ENCODE measurements at regions not wholly inside any gene's neighbourhood (a gene's known extent, or its start where the extent isn't known, plus 50 kb on each side); places are given as distances from the start of the nearest gene placed in this dataset.
A peak's percentile ranks its signal among the peaks of the same experiment; 100 is the strongest.
"Not testable (repeated sequence)": the region's sequence is repeated elsewhere in the genome, so short reads cannot be mapped to it uniquely, and the experiment has no call there.

- TF ChIP-seq CTCF (conservative IDR thresholded peaks at IDR 0.05; ENCODE audit: low read depth, low read length): no peak
- no peak overlapping the region for H3K4me3 ChIP-seq (ENCODE audit: low read depth, low read length)
- DNase-seq (ENCODE audit: low read depth): no peak
Observed at GRCh38 chr17:59493867-59494266, 71.5 kb upstream of the DHX40 start.

- DNase-seq (ENCODE audit: low read depth): no peak
- no peak for TF ChIP-seq CTCF (conservative IDR thresholded peaks at IDR 0.05; ENCODE audit: low read depth, low read length)
- H3K4me3 ChIP-seq (ENCODE audit: low read depth, low read length): no peak overlapping the region
Observed at GRCh38 chr17:59494757-59495368, 70.5 kb upstream of the DHX40 start.

- H3K4me3 ChIP-seq (ENCODE audit: low read depth, low read length): no peak overlapping the region
- TF ChIP-seq CTCF (conservative IDR thresholded peaks at IDR 0.05; ENCODE audit: low read depth, low read length): no peak
- DNase-seq (ENCODE audit: low read depth): no peak
Observed at GRCh38 chr17:59496178-59496577, 69.2 kb upstream of the DHX40 start.

- peak; percentile 66 for DNase-seq (ENCODE audit: low read depth)
- no peak for TF ChIP-seq CTCF (conservative IDR thresholded peaks at IDR 0.05; ENCODE audit: low read depth, low read length)
- H3K4me3 ChIP-seq (ENCODE audit: low read depth, low read length): no peak overlapping the region
Observed at GRCh38 chr17:59498530-59499307, 66.7 kb upstream of the DHX40 start.

GRCh38 chr17:59500086-59500655 is 65.2 kb upstream of the DHX40 start:
- not testable (repeated sequence) for DNase-seq (ENCODE audit: low read depth)

GRCh38 chr17:59501690-59502089 is 63.7 kb upstream of the DHX40 start:
- H3K4me3 ChIP-seq (ENCODE audit: low read depth, low read length): no peak overlapping the region
- DNase-seq (ENCODE audit: low read depth): no peak
- no peak for TF ChIP-seq CTCF (conservative IDR thresholded peaks at IDR 0.05; ENCODE audit: low read depth, low read length)

More at GRCh38 chr17:59500086-59500655, 65.2 kb upstream of the DHX40 start:
- not testable (repeated sequence) for H3K4me3 ChIP-seq (ENCODE audit: low read depth, low read length)

GRCh38 chr17:59502800-59503199 is 62.6 kb upstream of the DHX40 start:
- DNase-seq (ENCODE audit: low read depth): no peak
- H3K4me3 ChIP-seq (ENCODE audit: low read depth, low read length): no peak overlapping the region
- no peak for TF ChIP-seq CTCF (conservative IDR thresholded peaks at IDR 0.05; ENCODE audit: low read depth, low read length)
